NCI-H510A treated with DMSO at 0.1 percent for 48 hours (cell line): ENCODE measurements at regions not wholly inside any gene's neighbourhood (a gene's known extent, or its start where the extent isn't known, plus 50 kb on each side); places are given as distances from the start of the nearest gene placed in this dataset.
"Not testable (repeated sequence)": the region's sequence is repeated elsewhere in the genome, so short reads cannot be mapped to it uniquely, and the experiment has no call there.

Source experiments
- DNase-seq: peaks from one replicate; lab custom pipeline; 2025; lab: John Stamatoyannopoulos, UW

- DNase-seq = no peak
Observed at GRCh38 chr1:189646066-189646465, 831.6 kb downstream of the BRINP3 start.

GRCh38 chr1:189654906-189655305 lies 822.8 kb downstream of the BRINP3 start:
- DNase-seq = no peak

GRCh38 chr1:189656628-189657530 lies 820.8 kb downstream of the BRINP3 start:
- no peak for DNase-seq

- no peak for DNase-seq
Observed at GRCh38 chr1:189657715-189658114, 819.9 kb downstream of the BRINP3 start.

GRCh38 chr1:189658381-189658780 lies 819.3 kb downstream of the BRINP3 start:
- no peak for DNase-seq

- DNase-seq = no peak
Observed at GRCh38 chr1:189659731-189660130, 817.9 kb downstream of the BRINP3 start.

- DNase-seq = no peak
Observed at GRCh38 chr1:189662190-189662589, 815.5 kb downstream of the BRINP3 start.

GRCh38 chr1:189669846-189670245 lies 807.8 kb downstream of the BRINP3 start:
- no peak for DNase-seq

- no peak for DNase-seq
Observed at GRCh38 chr1:189673217-189673616, 804.4 kb downstream of the BRINP3 start.

GRCh38 chr1:189675712-189676244 lies 801.9 kb downstream of the BRINP3 start:
- no peak for DNase-seq

- no peak for DNase-seq
Observed at GRCh38 chr1:189678779-189679178, 798.9 kb downstream of the BRINP3 start.

GRCh38 chr1:189681252-189681919 lies 796.3 kb downstream of the BRINP3 start:
- DNase-seq = no peak

GRCh38 chr1:189682591-189682990 lies 795.1 kb downstream of the BRINP3 start:
- DNase-seq = no peak

- DNase-seq = no peak
Observed at GRCh38 chr1:189686288-189686687, 791.4 kb downstream of the BRINP3 start.

- DNase-seq = no peak
Observed at GRCh38 chr1:189693140-189693539, 784.5 kb downstream of the BRINP3 start.

- DNase-seq = no peak
Observed at GRCh38 chr1:189696297-189696696, 781.4 kb downstream of the BRINP3 start.

- no peak for DNase-seq
Observed at GRCh38 chr1:189697113-189697512, 780.6 kb downstream of the BRINP3 start.

- no peak for DNase-seq
Observed at GRCh38 chr1:189701606-189702005, 776.1 kb downstream of the BRINP3 start.

- no peak for DNase-seq
Observed at GRCh38 chr1:189706594-189706993, 771.1 kb downstream of the BRINP3 start.

- DNase-seq = no peak
Observed at GRCh38 chr1:189708674-189709073, 769.0 kb downstream of the BRINP3 start.

- DNase-seq = not testable (repeated sequence)
Observed at GRCh38 chr1:189718147-189718795, 759.4 kb downstream of the BRINP3 start.

GRCh38 chr1:189726806-189727205 lies 750.9 kb downstream of the BRINP3 start:
- DNase-seq = no peak

GRCh38 chr1:189751311-189751710 lies 726.4 kb downstream of the BRINP3 start:
- no peak for DNase-seq
